HG03432 (cell line): ENCODE measurements at regions not wholly inside any gene's neighbourhood (a gene's known extent, or its start where the extent isn't known, plus 50 kb on each side); places are given as distances from the start of the nearest gene placed in this dataset.
"Not testable (repeated sequence)": the region's sequence is repeated elsewhere in the genome, so short reads cannot be mapped to it uniquely, and the experiment has no call there.

ENCODE experiments used
- ATAC-seq: cut with Tn5 transposase; IDR thresholded peaks from one replicate; pipeline ENCODE4 v1.9.1; 2021; ENCODE audit warnings: mild to moderate bottlenecking, moderate library complexity; ENCODE audit not compliant: unreplicated experiment

DNA sequence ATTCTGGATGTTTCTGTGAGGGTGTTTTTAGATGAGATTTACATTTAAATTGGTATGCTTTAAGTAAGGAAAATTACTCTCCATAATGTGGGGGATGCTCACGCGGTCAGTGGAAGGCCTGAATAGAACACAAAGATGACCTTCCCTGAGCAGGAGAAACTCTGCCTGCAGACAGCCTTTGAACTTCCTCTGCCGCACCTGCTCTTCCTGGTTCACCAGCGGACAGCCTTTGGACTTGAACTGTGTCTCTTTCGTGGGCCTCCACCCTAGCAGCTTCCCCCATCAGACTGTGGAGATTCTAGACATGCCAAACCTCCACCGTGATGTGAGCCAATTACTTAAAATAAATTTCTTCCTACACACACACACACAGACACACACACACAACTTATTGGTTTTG is 210.7 kb downstream of the EFCAB11 start:
- no peak for ATAC-seq

DNA sequence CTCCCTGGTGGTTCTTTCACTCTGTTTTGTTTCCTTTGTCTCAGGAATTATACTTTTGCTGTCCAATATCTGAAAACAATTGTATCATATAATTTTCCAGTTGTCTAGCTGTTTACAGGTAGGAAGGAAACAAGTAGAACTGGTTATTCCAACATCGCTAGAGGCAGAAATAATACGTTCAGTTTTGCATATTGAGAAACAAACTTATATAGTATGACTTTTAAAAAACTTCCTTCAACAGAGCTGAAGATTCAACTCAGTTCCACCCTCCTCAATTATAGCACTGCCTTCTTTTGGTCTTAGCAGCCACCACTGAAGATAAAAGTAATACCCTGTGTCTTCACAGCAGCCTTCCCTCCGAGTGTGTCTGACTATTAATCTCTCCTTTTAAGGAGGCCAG is 214.3 kb downstream of the EFCAB11 start:
- no peak for ATAC-seq

DNA sequence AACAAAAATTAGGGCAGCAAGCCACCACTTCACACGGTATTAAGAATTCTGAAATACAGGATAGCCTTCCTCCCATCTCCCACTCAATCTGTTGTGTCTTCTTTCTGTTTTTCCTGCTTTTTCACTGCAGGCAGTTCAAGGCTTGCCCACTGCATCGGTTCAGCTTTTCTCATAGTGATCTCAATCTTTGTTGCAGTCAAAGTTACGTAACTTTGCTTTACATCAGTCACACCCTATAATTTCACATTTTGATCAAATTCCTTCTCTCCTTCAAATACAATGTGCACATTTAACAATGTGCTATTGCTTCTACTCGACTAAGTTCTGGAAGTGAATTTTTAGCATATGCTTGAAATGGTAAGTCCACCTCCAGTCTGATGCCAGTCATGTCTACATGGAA is 217.6 kb downstream of the EFCAB11 start:
- no peak for ATAC-seq

DNA sequence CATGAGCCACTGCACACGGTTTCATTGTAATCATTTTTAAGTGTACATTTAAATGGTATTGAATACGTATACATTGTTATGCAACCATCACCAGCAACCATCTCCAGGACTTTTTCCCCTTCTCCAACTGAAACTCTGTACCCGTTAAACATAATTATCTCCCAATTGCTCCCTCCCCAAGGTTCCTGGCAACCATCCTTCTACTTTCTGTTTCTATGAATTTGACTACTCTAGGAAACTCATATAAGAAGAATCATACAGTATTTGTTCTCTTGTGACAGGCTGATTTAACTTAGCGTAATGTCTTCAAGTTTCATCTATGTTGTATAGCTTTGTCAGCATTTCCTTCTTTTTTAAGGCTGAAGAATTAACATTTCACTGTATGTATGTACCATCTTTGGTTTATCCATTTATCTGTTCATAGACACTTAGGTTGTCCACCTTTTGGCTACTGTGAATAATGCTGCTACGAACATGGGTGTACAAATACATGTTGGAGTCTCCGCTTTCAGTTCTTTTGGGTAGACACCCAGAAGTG is 223.1 kb downstream of the EFCAB11 start:
- no peak for ATAC-seq

DNA sequence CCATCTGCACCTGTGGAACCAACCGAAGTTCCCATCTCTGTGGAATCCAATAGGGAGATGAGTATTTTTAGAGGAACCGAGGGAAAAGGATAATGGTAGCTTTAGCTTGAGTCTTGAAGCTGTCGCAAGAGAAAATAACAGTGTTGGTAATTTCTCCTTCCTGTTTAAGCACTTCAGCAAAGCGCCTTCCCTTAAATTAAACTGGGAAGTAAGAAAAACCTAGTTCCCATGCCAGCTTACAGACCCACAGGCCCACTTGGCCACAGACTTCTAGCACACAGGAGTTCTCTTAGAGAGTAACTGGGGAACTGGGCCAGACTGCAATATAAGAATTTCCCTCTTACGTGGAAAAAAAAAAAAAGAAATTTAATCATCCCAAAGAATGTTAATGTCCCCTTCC is 223.8 kb downstream of the EFCAB11 start:
- no peak for ATAC-seq

DNA sequence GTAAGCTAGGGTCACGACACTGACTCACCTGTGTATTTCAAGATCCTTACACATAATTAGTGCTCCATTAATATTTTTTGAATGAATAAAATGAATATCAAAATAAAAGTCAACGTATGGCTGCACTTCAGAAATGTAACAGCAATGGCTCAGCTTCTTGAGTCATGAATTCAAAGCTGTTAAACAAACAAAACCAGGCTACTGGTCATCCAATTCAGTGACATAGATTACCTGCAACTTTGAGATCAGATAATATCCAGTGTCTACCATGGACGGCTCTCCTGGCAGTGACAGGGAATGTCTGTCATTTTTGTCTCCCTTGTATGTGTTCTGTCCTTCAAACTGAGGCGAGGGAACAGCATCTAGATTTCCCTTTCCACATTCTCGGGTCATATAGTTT is 225.6 kb downstream of the EFCAB11 start:
- ATAC-seq, result no peak

DNA sequence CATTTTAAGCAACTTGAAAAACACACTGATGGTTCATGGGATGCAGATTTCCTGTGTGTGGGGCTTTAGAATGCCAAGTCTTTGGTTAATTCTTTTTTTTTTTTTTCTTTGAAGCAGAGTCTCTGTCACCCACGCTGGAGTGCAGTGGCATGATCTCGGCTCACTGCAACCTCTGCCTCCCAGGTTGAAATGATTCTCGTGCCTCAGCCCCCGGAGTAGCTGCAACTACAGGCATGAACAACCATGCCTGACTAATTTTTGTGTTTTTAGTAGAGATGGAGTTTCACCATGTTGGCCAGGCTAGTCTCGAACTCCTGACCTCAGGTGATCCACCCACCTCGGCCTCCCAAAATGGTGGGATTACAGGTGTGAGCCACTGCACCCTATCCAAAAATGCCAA is 228.3 kb downstream of the EFCAB11 start:
- not testable (repeated sequence) for ATAC-seq

DNA sequence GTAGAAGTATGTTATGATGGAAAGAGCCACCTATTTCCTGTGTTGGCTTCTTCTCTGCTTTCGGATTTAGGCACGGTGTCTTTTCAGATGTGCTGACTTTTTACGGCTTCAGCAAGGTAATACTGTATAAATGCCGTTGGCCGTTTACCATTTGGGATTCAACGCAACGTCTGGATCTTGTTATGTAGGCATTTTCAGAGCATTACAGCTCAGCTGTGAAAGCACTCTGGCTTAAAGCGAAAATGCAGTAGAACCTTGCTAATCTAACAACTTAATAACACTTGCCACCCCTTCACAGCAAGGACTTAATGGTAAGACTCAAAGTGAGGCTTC is 229.9 kb downstream of the EFCAB11 start:
- no peak for ATAC-seq

DNA sequence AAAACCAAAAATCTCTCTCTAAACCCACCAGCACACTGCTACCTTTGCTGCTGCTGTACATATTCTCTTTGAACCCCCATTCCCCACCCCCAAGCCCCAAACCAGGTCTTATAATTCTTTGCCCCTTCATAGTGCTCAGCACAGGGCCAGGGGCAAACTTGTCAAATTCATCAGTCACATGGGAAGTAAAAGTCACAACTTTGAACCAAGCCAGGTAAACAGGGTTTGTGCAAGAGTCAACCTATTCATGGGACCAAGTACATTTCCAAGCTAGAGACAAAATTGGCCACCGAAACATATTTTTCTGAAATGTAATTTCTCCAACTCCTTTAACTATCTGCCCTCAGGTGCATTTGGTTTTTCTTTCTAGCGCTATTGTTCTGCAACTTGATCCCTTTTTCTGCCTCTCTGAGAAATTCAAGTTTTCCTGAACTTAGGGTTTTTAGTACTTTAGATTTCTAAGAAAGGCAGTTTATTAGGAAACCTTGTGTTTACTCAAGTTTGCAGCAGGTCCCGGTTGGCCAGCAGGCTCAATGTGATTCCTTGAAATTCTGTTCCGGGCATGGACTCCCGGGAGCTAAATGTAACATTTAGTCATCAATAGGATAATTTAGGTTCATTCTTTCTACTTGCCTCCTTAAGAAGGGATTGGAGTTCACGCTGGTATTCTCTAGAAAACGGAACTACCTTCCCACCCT is 230.5 kb downstream of the EFCAB11 start:
- ATAC-seq, result no peak

DNA sequence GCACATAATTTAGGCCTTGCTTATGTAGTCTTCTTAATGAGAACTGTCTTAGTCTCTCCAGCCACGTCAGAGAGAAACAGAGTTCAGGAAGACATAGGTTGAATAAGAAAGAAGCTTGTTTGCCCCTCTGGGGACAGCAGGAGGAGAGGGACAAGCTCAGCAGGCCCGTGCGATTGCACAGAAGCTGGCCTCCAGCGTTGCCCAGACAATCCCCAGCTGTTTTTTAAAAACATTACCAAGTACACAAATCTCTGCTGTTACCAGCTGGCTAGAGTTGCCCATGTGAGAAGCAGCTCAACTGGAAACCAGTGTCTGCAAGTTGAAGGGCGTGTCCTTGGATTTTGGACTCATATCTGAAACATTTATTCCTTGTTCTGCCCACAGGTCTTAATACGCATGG is 232.6 kb downstream of the EFCAB11 start:
- ATAC-seq, result no peak

DNA sequence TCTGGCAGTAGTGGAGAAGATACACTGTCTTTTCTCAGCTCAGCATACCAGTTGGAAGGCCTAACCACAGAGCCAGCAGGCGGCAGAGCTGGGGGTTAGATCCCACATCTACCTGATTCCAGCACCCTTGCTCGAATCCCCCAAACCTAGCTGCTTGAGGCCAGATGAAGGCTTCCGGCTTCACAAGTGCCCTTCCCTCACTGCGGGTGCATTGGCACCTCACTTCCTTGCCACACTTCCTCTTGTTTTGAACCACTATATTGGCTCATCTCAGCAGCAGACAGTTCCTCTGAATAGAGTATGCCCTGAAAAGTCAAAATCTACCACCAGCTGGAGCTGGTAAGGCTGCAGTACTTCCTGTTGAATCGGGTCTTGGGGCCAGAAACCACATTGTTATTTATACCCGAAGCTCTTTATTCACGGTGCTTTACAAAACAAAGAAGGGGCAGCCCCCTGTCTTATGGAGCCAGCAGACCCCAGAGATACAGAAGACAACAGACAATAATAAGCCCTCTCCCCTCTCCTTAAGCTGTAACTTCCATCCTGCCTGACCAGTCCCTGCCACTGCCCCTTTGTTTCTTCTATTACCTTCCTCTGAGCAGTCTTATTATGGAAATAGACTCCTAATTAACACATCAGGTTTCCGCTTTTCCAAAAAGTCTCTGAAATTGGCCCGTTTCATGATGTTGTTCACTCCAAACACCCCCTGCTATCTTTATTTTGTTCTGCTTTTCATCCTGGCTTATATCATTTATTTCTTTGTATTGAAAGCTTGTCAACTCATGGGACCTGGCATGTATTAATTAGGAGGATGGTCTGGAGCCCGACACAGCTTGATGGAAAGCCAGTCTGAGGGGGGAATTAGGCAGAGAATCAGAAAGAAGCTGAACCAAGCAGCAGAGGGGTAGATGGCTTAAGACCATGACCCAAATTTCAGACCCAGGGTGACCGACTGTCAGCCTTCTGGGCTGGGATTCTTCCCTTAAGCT is 233.5 kb downstream of the EFCAB11 start:
- peak; percentile 80 for ATAC-seq

DNA sequence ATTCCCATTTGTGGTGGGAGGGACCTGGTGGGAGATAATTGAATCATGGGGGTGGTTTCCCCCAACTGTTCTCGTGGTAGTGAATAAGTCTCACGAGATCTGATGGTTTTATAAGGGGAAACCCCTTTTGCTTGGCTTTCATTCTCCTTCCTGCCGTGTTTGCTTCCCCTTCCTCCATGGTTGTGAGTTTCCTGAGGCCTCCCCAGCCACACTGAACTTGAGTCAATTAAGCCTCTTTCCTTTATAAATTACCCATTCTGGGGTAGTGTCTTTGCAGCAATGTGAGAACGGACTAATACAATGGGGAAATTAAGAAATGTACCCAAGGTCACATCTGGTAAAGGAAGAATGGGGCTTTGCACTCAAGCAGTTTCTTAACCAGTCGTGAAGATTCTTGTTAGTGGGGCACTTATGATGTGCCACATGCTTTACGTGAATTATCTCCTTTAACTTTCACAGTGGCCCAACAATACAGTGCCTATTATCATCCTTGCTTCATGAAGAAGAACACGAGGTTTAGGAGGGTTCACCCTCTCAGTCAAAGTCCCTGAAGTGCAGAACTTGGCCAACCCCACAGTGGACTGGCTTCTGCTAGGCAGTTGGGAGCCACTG is 234.3 kb downstream of the EFCAB11 start:
- no peak for ATAC-seq

DNA sequence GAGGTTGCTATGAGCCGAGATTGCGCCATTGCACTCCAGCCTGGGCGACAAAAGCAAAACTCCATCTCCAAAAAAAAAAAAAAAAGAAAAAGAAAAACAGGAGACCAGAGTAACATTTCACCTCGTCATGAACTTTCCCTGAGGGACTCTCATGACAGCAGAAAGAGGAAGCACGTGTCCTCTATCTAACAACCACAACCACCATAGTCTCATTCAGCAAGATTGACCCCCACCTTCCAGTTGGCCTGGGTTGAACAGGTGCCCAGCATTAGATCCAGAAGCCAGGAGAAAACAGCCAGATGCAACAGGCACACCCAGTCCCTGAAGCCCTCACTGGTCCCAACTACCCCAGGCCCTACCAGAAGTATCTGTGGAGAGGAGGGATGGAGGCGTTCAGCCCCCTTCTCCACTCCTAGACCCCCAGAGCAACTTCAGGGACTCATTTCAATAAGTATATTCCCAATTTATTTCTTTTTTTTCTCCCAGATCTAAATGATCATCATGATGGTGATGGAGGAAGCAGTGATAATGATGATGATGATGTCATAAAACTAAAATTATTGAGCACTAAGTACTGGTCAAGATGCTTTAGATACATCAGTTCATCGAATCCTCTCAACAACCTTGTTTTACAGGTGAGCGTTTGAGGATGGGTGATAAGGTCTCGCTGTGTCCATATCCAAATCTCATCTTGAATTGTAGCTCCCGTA is 235.0 kb downstream of the EFCAB11 start:
- ATAC-seq, result peak; percentile 51

DNA sequence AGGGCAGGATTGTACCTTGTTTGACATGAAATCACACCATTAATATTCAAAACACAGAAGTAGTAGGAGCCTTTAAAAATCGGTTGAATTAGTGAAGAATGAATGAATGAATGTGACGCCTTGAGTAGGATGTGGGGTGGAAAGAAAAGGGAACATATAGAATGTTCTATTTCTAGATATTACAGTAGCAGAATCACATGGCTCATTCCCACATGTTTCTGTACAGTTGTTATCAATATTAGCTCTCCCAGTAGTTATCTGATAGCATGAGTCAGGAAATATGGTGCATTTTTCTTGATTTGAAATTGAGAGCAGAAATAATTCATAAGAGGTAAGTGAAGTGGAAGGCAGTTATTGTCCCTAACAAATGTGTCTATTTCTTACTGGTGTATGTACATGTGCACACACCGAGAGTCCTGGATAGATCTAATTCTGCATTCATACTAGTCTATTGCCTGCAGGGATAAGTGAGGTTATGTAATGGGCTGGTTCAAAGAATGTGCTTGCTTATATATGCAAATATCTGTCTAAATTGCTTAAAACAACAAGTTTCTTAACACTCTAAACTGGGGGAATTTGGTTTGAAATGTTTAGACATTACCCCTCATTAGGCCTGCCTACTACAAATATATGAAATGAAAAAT is 245.4 kb downstream of the EFCAB11 start:
- ATAC-seq, result no peak

DNA sequence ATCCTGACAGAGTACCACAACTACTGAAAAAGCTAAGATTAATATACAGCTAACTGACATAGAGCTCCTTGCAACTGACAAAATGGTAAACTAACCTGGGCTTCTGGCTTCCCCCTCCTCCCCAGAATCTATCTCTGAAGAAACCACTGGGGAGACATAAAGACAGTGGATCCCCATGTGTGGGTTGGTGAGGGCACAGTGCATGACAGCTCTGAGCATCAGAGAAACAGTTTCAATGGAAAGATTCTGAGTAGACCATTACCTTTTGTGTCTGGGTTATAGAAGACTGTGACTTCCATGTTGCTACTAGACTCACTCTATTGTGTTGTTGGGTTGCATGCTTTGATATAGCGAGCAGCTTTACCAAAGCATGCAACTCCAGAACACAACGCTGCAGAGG is 247.4 kb downstream of the EFCAB11 start:
- ATAC-seq, result peak; percentile 36

DNA sequence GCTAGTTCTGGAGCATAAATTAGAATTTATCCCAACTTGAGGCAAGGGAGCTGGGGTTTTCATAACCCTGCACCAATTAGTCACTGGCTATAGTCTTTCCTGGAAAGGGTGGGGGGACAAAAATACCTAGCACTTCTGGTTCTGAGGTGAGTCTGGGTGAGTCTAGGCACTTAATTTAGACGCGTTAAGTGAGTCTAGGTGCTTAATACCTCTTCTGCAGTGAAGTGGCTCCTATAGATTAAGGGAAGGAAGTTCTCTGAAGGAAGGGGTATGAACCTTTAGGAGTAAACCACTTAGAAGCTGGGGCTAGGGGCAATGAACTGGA is 251.7 kb downstream of the EFCAB11 start:
- ATAC-seq, result no peak

DNA sequence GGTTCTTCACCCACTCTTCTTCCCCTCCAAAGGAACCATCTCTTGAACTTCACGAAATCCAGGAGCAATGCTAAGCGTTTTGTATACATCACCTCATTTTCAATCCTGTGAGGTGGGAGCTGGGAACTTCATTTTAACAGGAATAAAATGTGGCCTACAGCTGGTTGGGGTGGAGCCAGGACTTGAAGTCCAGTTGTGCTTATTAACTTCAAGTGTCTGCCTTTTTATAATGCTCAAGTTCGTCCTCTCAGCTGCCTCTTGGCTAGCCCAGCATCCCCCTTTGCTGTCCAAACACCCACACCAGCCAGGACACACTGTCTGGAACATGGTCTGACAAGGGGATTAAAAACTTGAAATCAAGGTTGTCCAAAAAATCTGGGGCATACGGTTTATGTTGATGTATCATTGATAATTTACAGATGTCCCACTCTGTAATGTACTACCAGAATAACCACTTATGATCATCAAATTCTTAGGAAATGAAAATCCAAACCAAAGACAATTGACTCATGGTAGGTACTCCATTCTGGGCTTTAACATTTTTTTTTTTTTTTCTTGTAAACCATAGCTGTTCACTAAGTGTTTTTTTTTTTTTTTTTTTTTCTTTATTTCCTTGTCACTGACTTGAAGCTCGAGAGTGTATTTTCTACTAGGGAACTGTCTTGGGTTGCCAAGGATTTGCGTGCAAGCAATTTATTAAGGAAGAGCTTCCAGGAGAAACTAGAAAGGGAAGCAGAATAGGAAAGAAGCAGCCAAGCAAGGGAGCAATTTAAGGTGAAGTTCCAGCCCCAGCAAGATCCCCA is 252.3 kb downstream of the EFCAB11 start:
- ATAC-seq, result no peak

DNA sequence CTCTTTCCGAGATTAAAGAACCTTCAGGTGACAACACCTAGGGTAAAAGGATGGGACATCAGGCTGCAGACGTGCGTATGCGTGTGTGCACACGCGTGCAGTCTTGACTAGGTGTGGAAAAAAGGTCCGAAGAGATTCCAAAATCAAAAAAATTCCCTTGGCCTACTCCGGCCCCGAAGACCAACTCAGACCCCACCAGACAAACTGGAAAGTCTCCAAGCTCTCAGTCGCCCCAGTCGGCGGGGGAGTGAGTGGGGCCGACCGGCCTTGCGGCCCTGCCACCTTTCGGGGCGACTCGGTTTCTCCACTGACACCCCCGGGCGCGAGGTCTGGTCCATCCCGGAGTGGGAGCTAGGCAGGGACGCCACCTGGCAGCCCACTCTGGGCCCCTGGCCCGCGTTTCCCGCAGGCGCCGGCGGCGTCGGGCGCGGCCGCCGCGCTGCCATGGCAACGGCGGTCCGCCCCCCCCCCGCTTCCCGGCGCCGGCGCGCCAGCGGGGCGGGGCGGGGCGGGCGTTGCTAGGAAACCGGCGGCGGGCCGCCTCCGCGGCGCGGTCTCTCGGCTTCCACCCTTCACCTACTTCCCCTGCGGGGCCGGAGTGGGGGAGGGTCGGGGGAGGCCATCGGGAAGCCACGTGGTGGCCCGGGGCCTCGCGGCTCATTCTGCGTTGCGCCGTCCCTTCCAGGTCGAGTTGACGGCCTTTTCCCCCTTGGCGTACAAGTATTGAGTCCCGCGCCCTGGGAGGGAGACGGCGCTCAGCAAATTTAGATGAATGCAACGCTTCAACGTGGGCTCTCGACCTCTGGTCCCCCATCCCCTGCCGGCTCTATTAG is 253.1 kb downstream of the EFCAB11 start:
- peak; percentile 92 for ATAC-seq

DNA sequence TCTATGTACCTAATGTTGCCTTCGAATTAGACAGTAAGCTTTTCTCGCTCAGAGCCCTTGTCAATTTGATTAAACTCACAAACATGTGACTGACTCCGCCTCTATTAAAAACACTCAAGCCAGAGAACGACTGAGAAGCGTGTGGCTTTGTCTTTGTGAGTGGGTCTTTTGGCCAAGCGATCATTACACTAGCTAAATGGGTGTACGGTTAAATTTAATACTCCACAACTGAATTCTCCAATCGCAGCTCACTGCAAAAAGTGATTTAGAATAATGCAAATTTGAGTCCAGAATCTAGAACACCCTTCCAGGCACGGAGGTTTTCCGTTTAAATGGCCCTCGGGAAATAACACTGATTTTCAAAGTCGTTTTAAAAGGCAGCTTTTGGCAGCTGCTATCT is 253.7 kb downstream of the EFCAB11 start:
- ATAC-seq, result no peak
